Calu3 (cell line): ENCODE measurements at regions not wholly inside any gene's neighbourhood (a gene's known extent, or its start where the extent isn't known, plus 50 kb on each side); places are given as distances from the start of the nearest gene placed in this dataset.

Experiments used
- BruUV-seq: library from RNA; stranded (reverse); fragments of 400-500 nt; replicated peaks from 2 replicates; lab custom pipeline; 2021; lab: Mats Ljungman, UMichigan
- CTCF ChIA-PET: fragments of 300-600 bp; sonication (Branson Sonifier 250); formaldehyde crosslinking; loops from one replicate; lab custom pipeline; 2022; ENCODE audit warnings: antibody characterized with exemption; lab: Charles Lee
- DNase-seq: peaks from one replicate; pipeline ENCODE4 v3.0.0; 2022
- H3K27ac Mint-ChIP-seq: one replicate; pipeline ENCODE4 v1.8.0; 2022; ENCODE audit warnings: mixed read lengths; ENCODE audit not compliant: unreplicated experiment
- H3K27me3 Mint-ChIP-seq: one replicate; pipeline ENCODE4 v1.8.0; 2022; ENCODE audit warnings: mixed read lengths; ENCODE audit not compliant: unreplicated experiment
- H3K36me3 Mint-ChIP-seq: one replicate; pipeline ENCODE4 v1.8.0; 2022; ENCODE audit warnings: mild to moderate bottlenecking, moderate library complexity, mixed read lengths; ENCODE audit not compliant: insufficient read depth, unreplicated experiment
- H3K4me1 Mint-ChIP-seq: one replicate; pipeline ENCODE4 v1.8.0; 2022; ENCODE audit warnings: mild to moderate bottlenecking, low read depth, mixed read lengths; ENCODE audit not compliant: unreplicated experiment
- H3K4me3 Mint-ChIP-seq: one replicate; pipeline ENCODE4 v1.8.0; 2022; ENCODE audit warnings: mild to moderate bottlenecking, low read depth, moderate library complexity, mixed read lengths; ENCODE audit not compliant: unreplicated experiment
- H3K9me3 Mint-ChIP-seq: one replicate; pipeline ENCODE4 v1.8.0; 2022; ENCODE audit warnings: low read depth, mixed read lengths; ENCODE audit not compliant: unreplicated experiment
- intact Hi-C: fragments of 100-400 bp; cut with micrococcal nuclease; formaldehyde crosslinking; loops from one replicate; pipeline ENCODE4 v1.10.0; 2022; ENCODE audit not compliant: unreplicated experiment
- TF ChIP-seq, protein P1 (sequence below): fragments of 200-600 bp; IDR thresholded peaks from one replicate; pipeline ENCODE4 v1.8.0; 2022; ENCODE audit warnings: antibody characterized with exemption; ENCODE audit not compliant: unreplicated experiment

DNA sequence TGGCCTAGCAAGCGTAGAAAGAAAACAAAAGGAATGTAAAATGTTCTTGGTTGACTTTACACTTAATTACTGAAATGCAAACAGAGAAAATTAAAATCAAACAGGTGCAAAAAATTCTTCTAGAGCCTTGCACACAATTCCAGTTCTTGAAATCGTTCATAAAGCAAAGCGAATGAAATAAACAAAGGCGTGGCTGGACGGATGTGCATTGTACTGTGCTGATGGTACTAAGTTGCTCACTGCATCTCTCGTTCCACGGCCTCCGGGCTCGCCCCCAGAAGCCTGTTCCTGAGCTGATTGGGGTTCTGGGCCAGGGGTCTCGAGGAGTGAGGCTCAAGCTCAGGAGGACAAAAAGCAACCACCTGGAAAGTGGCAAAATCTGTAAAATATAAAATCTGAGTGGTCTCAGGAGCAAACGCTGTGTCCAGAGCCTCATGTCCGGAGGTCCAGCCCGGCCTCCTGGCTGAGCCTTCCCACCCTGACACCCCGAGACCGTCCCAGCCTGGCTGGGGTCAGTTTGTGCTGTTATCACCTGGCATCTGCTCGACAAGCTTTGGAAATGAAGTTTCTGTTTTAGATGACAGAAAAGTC lies 71.3 kb downstream of the TTLL2 start:
- no TSS peak for BruUV-seq
- no peaks in the 10 kb centered on the region for H3K4me1 Mint-ChIP-seq
- intact Hi-C loops = no loop called here
- TF ChIP-seq, protein P1, sequence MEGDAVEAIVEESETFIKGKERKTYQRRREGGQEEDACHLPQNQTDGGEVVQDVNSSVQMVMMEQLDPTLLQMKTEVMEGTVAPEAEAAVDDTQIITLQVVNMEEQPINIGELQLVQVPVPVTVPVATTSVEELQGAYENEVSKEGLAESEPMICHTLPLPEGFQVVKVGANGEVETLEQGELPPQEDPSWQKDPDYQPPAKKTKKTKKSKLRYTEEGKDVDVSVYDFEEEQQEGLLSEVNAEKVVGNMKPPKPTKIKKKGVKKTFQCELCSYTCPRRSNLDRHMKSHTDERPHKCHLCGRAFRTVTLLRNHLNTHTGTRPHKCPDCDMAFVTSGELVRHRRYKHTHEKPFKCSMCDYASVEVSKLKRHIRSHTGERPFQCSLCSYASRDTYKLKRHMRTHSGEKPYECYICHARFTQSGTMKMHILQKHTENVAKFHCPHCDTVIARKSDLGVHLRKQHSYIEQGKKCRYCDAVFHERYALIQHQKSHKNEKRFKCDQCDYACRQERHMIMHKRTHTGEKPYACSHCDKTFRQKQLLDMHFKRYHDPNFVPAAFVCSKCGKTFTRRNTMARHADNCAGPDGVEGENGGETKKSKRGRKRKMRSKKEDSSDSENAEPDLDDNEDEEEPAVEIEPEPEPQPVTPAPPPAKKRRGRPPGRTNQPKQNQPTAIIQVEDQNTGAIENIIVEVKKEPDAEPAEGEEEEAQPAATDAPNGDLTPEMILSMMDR = no peak
- no peaks in the 10 kb centered on the region for H3K36me3 Mint-ChIP-seq
- no peaks in the 10 kb centered on the region for H3K9me3 Mint-ChIP-seq
- CTCF ChIA-PET = no interaction called here
- H3K27me3 Mint-ChIP-seq = peaks cover 91% of the 10 kb centered on the region
- no peak for DNase-seq
- no peak overlapping the region for H3K27ac Mint-ChIP-seq
- H3K4me3 Mint-ChIP-seq = no peak overlapping the region

DNA sequence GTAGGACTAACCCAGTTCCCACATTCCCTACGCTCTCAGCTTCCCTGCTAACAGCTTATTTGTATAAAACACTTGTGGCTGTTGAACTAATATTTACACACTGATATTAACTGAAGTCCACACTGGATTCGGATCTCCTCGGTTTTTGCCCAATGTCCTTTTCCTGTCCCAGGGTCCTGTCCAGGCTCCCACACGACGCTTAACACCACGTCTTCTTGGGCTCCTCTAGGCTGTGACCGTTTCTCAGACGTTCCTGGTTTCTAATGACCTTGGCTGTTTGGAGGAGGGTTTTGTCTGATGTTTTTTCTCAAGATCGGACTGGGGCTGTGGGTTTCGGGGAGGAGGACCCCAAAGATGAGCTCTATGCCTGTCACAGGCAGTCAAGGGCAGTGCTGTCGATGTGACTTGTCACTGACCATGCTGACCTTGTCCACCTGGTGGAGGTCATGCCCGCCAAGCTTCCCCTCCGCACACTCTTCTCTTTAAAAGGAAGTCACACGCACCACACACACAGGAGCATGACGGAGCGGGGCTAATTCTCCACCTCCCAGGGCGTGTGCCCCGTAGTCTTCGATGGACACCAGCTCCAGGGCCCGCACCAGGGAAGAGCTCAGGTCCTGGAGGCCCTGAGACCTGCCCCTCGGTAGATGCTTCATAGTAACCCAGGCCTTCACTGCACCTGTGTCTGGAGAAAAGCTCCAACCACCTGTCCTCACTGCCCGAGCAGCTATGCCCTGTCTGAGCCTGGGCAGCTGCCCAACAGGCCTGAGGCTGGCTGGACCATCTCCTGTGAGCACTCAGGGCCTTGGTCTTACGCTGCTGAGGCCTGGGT lies 72.0 kb downstream of the TTLL2 start:
- intact Hi-C loops = no loop called here
- Mint-ChIP-seq H3K9me3 (no peaks in the 10 kb centered on the region), H3K27me3 (peaks cover 91% of the 10 kb centered on the region), H3K4me3 (no peak overlapping the region), H3K4me1 (no peaks in the 10 kb centered on the region), H3K36me3 (no peaks in the 10 kb centered on the region), H3K27ac (no peak overlapping the region)
- DNase-seq = no peak
- TF ChIP-seq, protein P1 = no peak
- BruUV-seq = no TSS peak
- CTCF ChIA-PET = no interaction called here

DNA sequence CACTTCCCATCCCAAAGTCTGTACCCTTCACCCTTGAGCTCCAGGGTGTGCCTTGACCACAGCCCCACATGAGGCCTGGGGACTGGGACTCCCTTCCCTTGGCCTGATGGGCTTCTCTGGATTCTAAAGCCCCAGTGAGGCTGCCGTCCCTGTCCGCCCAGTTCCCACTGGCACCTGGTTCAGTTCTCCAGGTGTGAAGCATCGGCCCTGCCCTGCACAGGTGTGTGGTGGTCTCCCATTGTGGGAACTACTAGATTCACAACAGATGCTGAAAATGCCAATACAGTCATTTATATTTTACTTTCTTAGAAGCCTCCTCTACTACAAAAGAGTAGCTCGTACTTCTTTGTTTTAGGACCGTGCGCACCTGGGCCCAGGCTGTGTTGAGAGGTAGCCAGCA lies 72.8 kb downstream of the TTLL2 start:
- CTCF ChIA-PET = interaction anchor here (0.6 kb wide), 1 partner anchor 626 kb away, joined by 6 read pairs; no protein-coding TSS in a partner anchor

DNA sequence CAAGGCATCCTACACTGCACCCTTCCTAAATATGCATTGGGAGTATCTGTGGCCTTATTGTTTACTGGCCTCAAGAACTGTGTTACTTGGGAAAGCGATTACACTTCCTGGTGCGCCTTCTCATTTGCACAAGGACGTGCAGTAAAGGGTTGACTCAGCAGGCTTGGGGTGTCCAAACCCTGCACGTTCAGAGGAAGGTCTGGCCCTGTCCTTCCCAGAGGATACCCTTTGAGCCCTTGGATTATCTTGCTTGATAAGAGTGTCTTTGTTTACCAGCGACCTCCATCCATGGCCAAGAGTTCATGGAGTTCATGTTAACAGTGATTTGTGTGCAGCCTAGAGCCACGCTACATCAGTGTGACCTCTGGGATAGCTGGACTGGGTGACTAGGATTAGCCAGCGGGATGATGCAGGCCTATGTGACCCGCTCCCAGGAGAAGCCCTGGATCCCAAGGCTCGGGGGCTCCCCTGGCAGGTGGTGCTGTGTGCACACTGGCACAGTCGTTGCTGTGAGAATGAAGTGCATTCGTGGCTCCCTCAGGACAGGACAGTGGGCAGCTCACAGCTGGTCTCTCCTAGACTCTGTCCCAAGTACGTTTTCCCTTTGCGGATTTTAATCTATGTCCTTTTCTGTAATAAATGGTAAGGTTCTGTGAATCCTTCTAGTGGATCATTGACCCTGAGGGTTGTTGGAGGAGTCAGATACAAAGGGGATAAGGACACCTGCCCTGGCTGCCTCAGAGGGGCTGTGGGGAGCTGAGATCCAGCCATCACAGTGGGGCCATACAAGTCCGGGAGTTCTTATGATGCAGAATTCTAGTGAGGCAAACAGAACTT lies 73.5 kb downstream of the TTLL2 start:
- DNase-seq = no peak
- Mint-ChIP-seq H3K4me3 (no peak overlapping the region), H3K4me1 (no peaks in the 10 kb centered on the region), H3K36me3 (no peaks in the 10 kb centered on the region), H3K27ac (no peak overlapping the region), H3K9me3 (no peaks in the 10 kb centered on the region), H3K27me3 (peaks cover 91% of the 10 kb centered on the region)
- no TSS peak for BruUV-seq
- TF ChIP-seq, protein P1 = no peak
- intact Hi-C loops = no loop called here
- CTCF ChIA-PET = interaction anchor here (0.6 kb wide), 1 partner anchor 626 kb away, joined by 6 read pairs; no protein-coding TSS in a partner anchor

More for the DNA sequence above, 72.8 kb downstream of the TTLL2 start:
- H3K36me3 Mint-ChIP-seq = no peaks in the 10 kb centered on the region
- no peaks in the 10 kb centered on the region for H3K4me1 Mint-ChIP-seq
- DNase-seq = no peak
- peaks cover 91% of the 10 kb centered on the region for H3K27me3 Mint-ChIP-seq
- intact Hi-C loops = no loop called here
- TF ChIP-seq, protein P1 = no peak
- no peak overlapping the region for H3K27ac Mint-ChIP-seq
- H3K9me3 Mint-ChIP-seq = no peaks in the 10 kb centered on the region
- H3K4me3 Mint-ChIP-seq = no peak overlapping the region
- no TSS peak for BruUV-seq
